PC-3 (cell line): ENCODE measurements at regions not wholly inside any gene's neighbourhood (a gene's known extent, or its start where the extent isn't known, plus 50 kb on each side); places are given as distances from the start of the nearest gene placed in this dataset.

Source experiments
- EZH2 ChIP-seq: fragments of 300-600 bp; sonication (generic); IDR thresholded peaks from one replicate; pipeline ENCODE4 v1.6.1; 2017; ENCODE audit warnings: antibody characterized with exemption, mild to moderate bottlenecking, low read length; ENCODE audit not compliant: unreplicated experiment
- TF ChIP-seq, protein P1 (sequence below): fragments of 300-600 bp; sonication (generic); conservative IDR thresholded peaks from 2 replicates; pipeline ENCODE4 v1.5.1; 2017; ENCODE audit warnings: antibody characterized with exemption, low read depth, mild to moderate bottlenecking, low read length

DNA sequence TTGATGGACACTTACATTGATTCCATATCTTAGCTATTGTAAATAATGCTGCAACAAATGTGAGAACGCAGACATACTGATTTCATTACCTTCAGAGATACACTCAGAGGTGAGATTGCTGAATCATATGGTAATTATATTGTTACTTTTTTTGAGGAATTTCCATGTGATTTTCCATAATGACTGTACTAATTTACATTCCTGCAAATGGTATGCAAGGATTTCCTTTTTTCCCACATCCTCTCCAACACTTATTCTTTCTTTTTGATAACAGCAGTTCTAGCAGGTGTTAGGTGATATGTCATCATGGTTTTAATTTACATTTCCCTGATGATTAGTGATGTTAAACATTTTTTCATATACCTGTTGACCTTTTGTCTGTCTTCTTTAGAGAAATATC is 207.7 kb downstream of the C11orf87 start:
- TF ChIP-seq, protein P1, sequence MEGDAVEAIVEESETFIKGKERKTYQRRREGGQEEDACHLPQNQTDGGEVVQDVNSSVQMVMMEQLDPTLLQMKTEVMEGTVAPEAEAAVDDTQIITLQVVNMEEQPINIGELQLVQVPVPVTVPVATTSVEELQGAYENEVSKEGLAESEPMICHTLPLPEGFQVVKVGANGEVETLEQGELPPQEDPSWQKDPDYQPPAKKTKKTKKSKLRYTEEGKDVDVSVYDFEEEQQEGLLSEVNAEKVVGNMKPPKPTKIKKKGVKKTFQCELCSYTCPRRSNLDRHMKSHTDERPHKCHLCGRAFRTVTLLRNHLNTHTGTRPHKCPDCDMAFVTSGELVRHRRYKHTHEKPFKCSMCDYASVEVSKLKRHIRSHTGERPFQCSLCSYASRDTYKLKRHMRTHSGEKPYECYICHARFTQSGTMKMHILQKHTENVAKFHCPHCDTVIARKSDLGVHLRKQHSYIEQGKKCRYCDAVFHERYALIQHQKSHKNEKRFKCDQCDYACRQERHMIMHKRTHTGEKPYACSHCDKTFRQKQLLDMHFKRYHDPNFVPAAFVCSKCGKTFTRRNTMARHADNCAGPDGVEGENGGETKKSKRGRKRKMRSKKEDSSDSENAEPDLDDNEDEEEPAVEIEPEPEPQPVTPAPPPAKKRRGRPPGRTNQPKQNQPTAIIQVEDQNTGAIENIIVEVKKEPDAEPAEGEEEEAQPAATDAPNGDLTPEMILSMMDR = no peak
- TF ChIP-seq EZH2 = no peak
